BJ (cell line): ENCODE measurements at regions not wholly inside any gene's neighbourhood (a gene's known extent, or its start where the extent isn't known, plus 50 kb on each side); places are given as distances from the start of the nearest gene placed in this dataset.

Experiments used
- CTCF ChIA-PET: fragments of 350-600 bp; formaldehyde crosslinking; extraction: SDS; loops from one replicate; lab custom pipeline; 2021; ENCODE audit warnings: antibody characterized with exemption, inconsistent platforms; lab: Yijun Ruan, JAX
- POLR2A ChIA-PET: fragments of 300-600 bp; sonication (Branson Sonifier 250); formaldehyde crosslinking; extraction: SDS; loops from one replicate; lab custom pipeline; 2021; ENCODE audit warnings: antibody characterized with exemption; lab: Charles Lee
- DNase-seq: peaks from one replicate; pipeline ENCODE4 v3.0.0-alpha.2; 2011; ENCODE audit warnings: low read depth
- H3K27me3 ChIP-seq: 2 replicates; pipeline ENCODE4 v1.6.0; 2011; ENCODE audit warnings: low read length; ENCODE audit not compliant: control insufficient read depth, insufficient read depth
- H3K36me3 ChIP-seq: 2 replicates; pipeline ENCODE4 v1.5.1; 2011; ENCODE audit warnings: low read length; ENCODE audit not compliant: control insufficient read depth, insufficient read depth
- H3K4me3 ChIP-seq: 2 replicates; pipeline ENCODE4 v1.5.1; 2011; ENCODE audit warnings: low read depth, mild to moderate bottlenecking, control low read depth, low read length
- TF ChIP-seq, protein P1 (sequence below): IDR thresholded peaks from 2 replicates; pipeline ENCODE4 v1.5.1; 2011; ENCODE audit warnings: low read depth, mild to moderate bottlenecking, control low read depth, inconsistent platforms, low read length, moderate library complexity; ENCODE audit not compliant: insufficient read depth

DNA sequence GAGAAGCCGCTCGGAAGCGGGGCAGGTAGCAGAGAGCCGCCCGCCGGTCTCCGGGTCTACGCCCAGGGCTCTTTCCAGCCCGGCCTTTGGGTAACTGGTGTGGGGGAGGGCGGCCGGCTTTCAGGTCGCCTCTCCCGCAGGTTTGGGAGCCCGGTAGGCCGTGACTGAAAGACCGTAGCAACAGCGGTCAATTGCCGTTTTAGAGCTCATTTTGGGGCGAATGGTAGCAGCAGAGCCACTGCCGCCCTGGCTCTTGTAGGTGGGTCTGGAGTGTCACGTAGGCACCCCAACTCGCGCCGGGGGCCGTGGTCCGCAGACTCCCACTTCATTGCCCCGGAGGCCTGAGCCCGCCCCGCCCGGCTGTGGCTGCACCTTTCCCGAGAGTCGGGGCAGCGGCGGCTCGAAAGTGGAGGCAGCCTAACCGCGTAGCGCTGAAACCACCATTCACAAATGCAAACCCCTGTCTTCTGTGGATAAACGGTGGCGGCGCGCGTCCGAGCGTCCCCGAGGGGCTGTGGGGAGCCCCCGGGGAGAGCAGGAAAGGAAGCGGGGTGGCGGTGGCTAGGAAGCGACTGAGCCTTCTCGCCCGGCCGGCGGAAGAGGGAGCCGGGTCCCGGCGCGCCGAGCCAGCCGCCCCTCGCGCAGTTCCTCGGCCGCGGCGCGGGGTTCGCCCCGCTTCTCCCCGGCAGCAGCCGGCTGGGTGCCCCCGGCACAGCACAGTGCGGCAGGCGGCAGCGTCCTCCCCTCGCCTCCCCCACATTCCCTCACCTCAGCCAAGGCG lies 2185.1 kb upstream of the TENM3 start:
- DNase-seq: no peak
- CTCF ChIA-PET: no interaction called here

DNA sequence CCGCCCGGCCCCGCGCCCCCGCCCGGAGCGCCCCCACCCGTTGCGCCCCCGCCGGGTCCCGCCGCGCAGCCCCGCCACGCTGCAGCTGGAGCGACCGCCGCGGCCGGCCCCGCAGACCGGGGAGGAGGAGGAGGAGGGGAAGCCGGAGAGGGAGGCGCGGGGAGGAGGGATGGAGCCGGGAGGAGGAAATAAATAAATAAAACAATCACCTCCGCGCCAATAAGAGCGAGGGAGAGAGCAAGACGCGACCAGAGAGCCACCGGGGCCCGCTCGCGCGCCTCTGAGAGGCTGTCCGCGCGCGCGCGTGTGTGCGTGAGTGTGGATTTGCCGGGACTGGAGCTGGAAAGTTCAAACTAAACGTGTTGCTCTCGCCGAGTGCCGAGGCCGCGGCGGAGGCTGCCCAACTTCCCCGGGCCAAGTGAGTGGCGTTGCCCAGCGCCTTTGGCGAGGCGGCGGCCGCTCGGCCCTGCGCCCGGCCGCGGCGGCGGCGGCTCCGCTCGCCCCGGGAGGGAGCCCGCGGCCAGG lies 2184.4 kb upstream of the TENM3 start:
- peak overlapping the region; percentile 28 for H3K4me3 ChIP-seq
- TF ChIP-seq, protein P1, sequence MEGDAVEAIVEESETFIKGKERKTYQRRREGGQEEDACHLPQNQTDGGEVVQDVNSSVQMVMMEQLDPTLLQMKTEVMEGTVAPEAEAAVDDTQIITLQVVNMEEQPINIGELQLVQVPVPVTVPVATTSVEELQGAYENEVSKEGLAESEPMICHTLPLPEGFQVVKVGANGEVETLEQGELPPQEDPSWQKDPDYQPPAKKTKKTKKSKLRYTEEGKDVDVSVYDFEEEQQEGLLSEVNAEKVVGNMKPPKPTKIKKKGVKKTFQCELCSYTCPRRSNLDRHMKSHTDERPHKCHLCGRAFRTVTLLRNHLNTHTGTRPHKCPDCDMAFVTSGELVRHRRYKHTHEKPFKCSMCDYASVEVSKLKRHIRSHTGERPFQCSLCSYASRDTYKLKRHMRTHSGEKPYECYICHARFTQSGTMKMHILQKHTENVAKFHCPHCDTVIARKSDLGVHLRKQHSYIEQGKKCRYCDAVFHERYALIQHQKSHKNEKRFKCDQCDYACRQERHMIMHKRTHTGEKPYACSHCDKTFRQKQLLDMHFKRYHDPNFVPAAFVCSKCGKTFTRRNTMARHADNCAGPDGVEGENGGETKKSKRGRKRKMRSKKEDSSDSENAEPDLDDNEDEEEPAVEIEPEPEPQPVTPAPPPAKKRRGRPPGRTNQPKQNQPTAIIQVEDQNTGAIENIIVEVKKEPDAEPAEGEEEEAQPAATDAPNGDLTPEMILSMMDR: no peak
- POLR2A ChIA-PET: no interaction called here
- DNase-seq: no peak
- peaks cover 15% of the 10 kb centered on the region for H3K27me3 ChIP-seq
- CTCF ChIA-PET: no interaction called here
- H3K36me3 ChIP-seq: no peaks in the 10 kb centered on the region

More for the DNA sequence above, 2185.1 kb upstream of the TENM3 start:
- no peaks in the 10 kb centered on the region for H3K36me3 ChIP-seq
- peak overlapping the region; percentile 25 for H3K4me3 ChIP-seq
- POLR2A ChIA-PET: no interaction called here
- peaks cover 15% of the 10 kb centered on the region for H3K27me3 ChIP-seq
- TF ChIP-seq, protein P1: no peak

DNA sequence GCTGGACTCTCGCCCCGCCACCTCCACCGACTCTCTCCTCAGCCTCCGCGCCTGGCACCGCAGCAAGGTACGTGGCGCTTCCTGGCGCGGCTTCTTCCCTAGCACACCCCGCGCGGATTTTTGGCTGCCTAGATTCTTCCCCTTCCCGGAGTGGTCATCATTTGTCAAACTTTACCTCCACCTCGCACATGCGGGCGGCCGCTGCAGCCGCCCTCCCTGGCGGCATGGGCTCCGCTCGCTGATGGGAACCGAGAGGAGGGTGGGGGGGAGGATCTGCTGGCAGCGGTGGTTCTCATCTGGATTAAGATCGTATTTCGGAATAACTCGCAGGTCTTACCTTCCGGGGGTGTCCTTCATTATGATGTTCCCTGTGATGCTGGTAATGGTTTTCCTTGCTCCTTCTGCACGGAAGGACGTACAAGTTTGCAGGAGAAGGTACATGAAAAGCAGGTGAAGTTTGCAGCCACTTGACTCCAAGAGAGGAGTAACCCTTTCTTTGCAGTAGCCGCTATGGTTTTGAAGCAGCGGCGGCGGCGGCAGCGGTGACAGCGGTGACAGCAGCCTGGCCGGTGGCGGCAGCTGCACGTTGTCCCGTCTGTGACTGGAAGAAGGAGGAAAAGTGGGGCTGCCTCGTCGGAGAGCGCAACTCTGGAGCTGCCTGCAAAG lies 2183.9 kb upstream of the TENM3 start:
- no peak for DNase-seq
- ChIA-PET CTCF (no interaction called here), POLR2A (no interaction called here)
- Histone ChIP-seq H3K36me3 (no peaks in the 10 kb centered on the region), H3K27me3 (peaks cover 15% of the 10 kb centered on the region), H3K4me3 (peak overlapping the region; percentile 28)
- TF ChIP-seq, protein P1: no peak

DNA sequence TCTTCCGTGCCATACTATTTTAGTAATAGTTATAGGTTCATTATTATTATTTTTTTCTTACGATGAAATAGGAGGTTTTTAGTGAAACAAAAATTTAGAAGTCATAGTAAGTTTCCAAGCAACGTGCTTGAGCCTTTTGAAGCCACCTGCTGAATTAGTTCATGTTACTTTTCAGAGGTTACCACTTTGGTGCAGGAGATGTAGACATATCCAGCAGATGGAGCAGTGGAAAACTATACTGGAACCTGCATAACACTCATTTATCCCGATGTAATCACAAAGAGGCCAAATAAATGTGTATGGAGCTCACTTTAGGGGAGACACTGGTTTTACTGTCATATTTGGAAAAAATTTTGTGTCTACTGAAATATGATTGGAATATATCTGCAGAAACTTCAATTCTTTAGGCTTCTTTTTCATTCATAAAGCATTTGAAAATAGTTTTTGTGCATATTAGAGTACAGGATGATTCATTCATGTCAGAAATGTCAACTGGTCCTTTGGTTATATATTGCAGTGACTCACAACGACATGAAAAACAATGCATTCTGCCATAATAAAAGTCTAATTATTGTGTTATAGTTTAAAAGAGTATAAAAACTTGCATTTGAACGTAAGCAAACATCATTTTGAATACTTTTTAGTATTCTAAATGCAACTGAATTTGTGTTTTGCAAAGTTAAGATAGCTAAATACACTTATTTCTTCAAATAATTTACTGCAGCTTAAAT lies 2182.9 kb upstream of the TENM3 start:
- no peaks in the 10 kb centered on the region for H3K36me3 ChIP-seq
- POLR2A ChIA-PET: no interaction called here
- H3K27me3 ChIP-seq: peaks cover 15% of the 10 kb centered on the region
- CTCF ChIA-PET: no interaction called here
- H3K4me3 ChIP-seq: no peak overlapping the region
- TF ChIP-seq, protein P1: no peak
- no peak for DNase-seq

DNA sequence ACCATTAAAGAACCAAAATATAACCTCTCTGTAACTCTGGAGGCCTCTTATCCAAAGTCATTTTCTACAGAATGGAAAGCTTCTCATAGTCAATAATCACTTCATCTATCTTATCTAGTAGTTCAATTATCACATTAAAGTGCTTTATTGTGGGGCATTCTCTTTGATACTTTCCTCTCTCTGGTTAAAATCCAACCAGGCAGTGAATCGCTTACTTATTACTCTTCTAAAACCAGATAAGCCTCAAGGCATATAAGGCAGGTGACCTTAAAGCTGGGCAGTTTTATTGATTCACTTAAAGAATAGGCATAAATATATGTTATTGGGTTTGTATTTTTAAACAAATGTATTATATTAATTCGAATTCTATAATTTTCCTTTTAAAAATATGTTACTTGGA lies 2162.1 kb upstream of the TENM3 start:
- ChIA-PET POLR2A (no interaction called here), CTCF (no interaction called here)

More for the DNA sequence above, 2162.1 kb upstream of the TENM3 start:
- TF ChIP-seq, protein P1: no peak
- no peak for DNase-seq
- H3K27me3 ChIP-seq: no peaks in the 10 kb centered on the region
- H3K36me3 ChIP-seq: no peaks in the 10 kb centered on the region
- H3K4me3 ChIP-seq: no peak overlapping the region
